SKM-1 treated with dmso at 0.1 percent for 144 hours (cell line): ENCODE measurements at regions not wholly inside any gene's neighbourhood (a gene's known extent, or its start where the extent isn't known, plus 50 kb on each side); places are given as distances from the start of the nearest gene placed in this dataset.

ENCODE experiments used
- DNase-seq: peaks from one replicate; lab custom pipeline; 2025; ENCODE audit not compliant: unreplicated experiment; lab: John Stamatoyannopoulos, UW

- no peak for DNase-seq
Observed at GRCh38 chr6:140858381-140858971, 1274.2 kb upstream of the GJE1 start.

- no peak for DNase-seq
Observed at GRCh38 chr6:140857739-140858380, 1274.9 kb upstream of the GJE1 start.

- no peak for DNase-seq
Observed at GRCh38 chr6:140855520-140855919, 1277.2 kb upstream of the GJE1 start.

- no peak for DNase-seq
Observed at GRCh38 chr6:140854318-140854717, 1278.4 kb upstream of the GJE1 start.

GRCh38 chr6:140850438-140850837 is 1282.3 kb upstream of the GJE1 start:
- no peak for DNase-seq

GRCh38 chr6:140849456-140849855 is 1283.3 kb upstream of the GJE1 start:
- no peak for DNase-seq

DNA sequence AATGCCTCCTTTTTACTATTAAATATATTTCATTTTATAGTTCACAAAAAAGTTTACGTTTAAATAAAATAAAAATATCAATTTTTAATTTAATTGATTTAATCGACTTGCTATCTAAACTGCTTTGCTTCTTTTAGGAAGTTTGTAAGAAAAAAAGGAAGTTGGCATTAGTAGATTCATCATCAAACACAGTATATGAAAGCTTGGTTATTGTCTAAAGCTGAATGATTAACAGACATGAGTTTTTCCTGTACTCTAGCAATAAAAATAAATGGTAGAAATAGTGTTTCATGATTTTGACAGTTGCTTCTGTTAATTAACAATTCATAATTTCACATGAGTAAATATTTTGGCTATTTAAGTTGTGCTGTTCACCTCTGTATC is 1285.5 kb upstream of the GJE1 start:
- no peak for DNase-seq

GRCh38 chr6:140846503-140847261 is 1286.0 kb upstream of the GJE1 start:
- DNase-seq: no peak

DNA sequence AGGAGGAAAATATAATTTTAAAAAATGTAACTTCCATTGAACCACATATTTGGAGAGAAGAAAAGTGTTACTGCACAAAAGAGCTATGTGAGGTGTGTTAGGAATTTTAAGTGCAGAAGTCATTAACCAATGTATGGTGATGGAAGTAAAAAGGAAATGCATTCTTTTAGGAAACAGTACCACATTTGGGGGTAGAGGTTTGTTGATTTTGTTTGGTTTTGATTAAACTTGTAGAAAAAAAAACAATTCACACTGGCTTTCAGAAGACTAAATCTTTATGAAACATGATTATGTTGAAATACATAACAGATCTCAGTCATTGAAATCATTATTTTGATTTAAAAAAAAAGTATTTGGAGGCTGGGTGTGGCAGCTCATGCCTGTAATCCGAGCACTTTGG is 1287.0 kb upstream of the GJE1 start:
- DNase-seq: no peak

- DNase-seq: no peak
Observed at GRCh38 chr6:140844167-140844566, 1288.6 kb upstream of the GJE1 start.

DNA sequence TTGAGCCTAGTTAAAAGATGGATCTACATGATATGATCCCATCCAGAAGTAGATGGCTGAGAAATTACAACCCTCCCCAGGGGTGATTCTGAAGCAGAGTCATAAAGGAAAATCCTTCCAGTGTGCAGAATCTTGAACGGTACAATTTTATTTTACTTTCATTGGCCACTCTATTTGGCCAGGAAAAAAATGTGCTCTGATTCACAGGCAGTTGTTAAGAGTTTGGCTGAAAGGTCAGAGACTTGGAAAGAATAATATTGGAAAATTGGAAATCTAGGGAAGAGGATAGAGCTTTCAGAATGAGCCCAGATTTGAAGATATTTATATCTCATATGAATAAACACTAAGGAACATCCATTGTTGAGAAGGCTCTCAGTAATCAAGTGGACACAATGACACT is 1299.3 kb upstream of the GJE1 start:
- DNase-seq: no peak

DNA sequence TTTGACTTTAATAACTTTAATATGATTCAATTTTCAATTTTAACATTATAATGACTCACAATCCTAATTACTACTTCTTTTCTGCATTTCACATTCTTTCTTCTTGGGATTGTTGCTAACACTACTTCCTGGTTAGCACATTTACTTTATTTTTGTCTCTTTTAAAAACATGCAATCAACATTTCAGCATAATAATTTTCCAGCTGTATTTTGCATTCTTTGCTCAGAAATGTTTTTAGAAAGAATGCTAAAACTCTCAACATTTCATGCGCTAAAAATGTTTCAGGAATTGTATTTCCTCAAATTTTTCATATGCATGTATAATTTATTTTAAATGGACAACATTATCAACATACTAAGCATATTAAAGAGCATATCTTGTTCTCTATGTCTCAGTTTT is 1302.1 kb upstream of the GJE1 start:
- DNase-seq: no peak

DNA sequence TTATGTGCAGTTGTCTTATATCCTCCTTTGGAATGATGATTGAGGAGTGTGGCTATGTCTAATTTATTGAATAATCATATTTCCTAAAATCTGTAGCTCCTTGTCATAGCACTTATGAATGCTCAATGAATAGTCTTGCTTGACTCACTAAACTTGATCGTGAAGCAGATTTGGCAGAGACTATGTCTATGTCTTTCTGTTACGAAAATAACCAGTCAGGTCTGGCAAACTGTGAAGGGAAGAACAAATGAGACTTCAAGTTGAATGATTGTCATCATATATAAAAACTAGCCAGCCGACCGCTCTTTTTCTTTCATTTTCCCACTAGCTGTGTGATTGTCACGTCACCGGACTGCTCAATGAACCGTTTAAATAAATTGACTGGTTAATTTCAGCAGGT is 1303.9 kb upstream of the GJE1 start:
- no peak for DNase-seq

DNA sequence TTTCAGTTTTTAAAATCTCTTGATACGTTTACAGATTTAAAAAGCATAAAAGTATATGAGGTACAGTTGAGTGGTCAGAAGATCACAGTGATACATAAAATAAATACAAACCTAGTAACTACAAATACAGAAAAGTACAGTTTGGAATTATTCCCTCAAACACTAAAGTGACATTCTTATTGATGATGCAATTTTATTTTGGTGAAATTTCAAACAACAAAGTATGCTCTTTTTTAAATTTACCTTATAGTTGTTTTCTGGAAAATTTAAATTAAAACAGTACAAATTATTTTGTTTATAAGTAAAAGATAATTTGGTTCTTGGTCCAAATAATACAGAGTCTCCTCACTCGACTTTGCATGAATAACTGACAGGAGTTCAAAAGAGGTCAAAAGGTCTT is 1305.1 kb upstream of the GJE1 start:
- no peak for DNase-seq

DNA sequence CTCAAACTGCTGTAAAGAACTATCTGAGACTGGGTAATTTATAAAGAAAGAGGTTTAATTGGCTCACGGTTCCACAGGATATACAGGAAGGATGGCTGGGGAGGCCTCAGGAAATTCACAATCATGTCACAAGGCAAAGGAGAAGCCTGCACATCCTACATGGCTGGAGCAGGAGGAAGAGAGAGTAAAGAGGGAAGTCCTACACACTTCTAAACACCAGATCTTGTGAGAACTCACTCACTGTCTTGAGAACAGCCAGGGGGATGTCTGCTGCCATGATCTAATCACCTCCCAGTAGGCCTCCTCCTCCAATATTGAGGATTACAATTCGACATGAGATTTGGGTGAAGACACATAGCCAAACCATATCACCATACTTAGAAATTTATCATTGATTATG is 1307.0 kb upstream of the GJE1 start:
- DNase-seq: no peak

DNA sequence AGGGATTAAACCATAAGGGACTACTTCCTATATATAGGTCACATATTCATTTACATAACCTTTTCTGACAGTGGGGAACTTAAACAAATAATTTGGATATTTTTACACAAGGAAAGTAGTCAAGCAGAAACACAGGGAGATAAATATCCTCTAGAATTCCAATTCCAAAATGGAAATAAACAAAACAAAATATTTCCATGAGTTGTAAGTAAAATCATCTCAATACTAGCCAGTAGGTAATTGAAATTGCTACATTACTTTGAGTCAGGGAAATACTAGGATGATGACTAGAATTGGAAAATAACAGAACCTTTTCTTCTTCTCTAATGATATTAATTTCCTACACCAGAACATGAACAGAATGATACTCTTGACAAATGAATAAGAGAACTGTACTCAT is 1308.1 kb upstream of the GJE1 start:
- no peak for DNase-seq

GRCh38 chr6:140821196-140821595 is 1311.5 kb upstream of the GJE1 start:
- no peak for DNase-seq

DNA sequence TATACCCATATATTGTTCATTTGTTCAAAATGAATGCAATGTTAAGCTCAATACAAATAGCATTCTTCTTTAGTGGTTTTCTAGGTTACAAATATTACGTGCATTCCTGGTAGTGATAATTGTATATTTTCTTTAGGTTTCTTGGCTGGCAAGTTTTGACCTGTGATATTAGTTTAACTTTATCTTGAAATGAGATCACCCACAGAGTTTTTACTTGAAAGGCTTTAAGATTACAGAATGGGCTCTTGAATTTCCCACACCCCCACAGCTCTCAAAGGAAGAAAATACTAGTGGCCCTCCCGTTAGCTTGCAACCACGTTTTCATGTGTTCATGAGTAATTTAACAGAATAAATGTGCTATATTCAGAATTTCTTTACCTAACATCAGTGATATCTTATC is 1315.5 kb upstream of the GJE1 start:
- no peak for DNase-seq

GRCh38 chr6:140816681-140817080 is 1316.0 kb upstream of the GJE1 start:
- no peak for DNase-seq

DNA sequence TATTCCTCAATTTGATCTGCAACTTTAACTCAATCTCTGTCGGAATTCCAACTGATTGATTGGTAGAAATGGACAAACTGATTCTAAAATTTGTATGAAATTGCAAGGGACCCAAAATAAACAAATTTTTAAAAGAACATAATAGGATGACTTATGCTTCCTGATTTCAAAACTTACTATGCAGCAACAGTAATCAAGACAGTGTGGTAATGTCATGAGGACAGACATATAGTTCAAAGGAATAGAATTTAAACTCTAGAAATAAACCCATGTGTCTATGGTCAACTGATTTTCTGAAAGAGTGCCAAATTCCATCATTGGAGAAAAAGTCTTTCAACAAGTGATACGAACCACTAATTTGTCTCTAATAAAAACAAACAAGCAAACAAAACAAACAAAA is 1320.1 kb upstream of the GJE1 start:
- DNase-seq: no peak

DNA sequence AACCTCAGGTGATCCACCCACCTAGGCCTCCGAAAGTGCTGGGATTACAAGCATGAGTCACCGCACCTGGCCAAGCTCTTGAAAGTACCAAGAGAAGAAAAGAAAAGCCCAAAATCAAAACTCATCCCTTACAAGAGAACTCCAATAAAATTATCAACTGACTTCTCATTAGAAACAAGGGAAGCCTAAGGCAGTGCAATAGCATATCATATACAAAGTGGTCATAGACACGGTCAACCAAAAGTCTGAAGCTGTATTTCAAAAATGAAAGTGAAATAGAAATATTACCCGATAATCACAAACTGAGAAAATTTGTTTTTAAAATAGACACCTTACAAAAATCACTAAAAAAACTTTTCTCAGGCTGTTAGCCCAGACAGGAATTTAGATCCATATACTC is 1321.1 kb upstream of the GJE1 start:
- no peak for DNase-seq

DNA sequence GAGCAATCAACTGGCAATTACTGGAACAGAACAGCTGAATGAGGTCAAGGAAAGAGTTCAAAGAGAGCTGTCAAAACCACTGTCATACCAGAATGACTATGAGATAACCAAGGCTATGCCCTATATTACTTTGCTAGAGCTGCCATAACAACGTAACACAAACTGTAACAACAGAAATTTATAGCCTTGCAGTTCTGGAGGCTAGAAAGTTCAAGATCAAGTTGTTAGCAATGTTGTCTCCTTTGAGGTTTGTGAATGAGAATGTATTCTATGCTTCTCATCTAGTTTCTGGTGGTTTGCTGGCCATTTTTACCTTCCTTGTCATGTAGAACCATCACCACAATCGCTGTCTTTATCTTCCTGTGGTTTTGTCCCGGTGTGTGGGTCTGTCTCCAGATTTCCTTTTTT is 1323.0 kb upstream of the GJE1 start:
- DNase-seq: no peak

GRCh38 chr6:140806431-140806830 is 1326.3 kb upstream of the GJE1 start:
- no peak for DNase-seq
